ENCODE measurements at regions not wholly inside any gene's neighbourhood (a gene's known extent, or its start where the extent isn't known, plus 50 kb on each side); places are given as distances from the start of the nearest gene placed in this dataset.

DNA sequence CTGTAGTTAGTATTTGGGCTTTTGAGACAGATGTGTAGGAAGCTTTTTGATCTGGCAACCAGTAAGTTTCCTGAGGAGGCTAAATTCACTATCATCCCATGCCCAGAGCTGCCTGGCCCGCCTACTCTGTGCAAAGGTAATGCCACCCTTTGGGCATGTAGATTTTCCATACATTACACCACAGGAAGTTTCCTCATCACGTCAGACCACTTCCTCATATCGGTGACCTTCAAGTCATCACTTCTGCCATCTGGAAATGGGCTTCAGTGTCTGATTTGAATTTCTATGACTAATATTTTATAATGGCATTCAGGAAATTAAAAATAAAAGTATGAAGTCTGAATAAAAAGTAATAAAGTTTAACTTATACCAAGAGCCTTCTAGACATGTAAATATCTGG lies 825.4 kb downstream of the DCDC2C start:
- peaks cover 25% of the 10 kb centered on the region for H3K9me3 Mint-ChIP-seq
- no peak overlapping the region for H3K27ac Mint-ChIP-seq
- DNase-seq (ENCODE audit: low spot score), result no peak
- intact Hi-C loops (cut with micrococcal nuclease), result no loop called here
- H3K4me3 Mint-ChIP-seq (ENCODE audit: low read depth), result no peak overlapping the region
- no peaks in the 10 kb centered on the region for H3K36me3 Mint-ChIP-seq (ENCODE audit: low read depth)
- no peaks in the 10 kb centered on the region for H3K4me1 Mint-ChIP-seq (ENCODE audit: low read depth)
- no peaks in the 10 kb centered on the region for H3K27me3 Mint-ChIP-seq (ENCODE audit: low read depth)

DNA sequence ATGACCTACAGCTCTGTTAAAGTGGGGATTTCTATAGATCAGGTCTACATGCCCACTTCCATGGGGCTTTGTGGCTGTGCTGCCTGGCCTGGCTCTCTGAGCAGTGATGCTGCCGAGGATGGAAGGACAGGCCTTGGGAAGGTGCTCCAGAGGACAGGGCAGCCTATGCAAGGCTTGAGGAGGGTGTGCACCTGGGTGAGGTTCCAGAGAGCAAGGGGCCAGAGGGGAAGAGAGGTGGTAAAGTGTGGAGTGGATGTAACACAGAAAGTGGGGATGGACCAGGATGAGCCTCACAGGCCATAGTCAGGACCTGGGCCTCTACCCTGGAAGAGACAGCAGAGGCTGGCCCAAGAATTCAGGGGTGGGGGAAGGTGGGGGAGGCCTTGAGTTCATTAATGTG lies 826.4 kb downstream of the DCDC2C start:
- H3K4me3 Mint-ChIP-seq (ENCODE audit: low read depth), result no peak overlapping the region
- H3K27me3 Mint-ChIP-seq (ENCODE audit: low read depth), result no peaks in the 10 kb centered on the region
- peaks cover 25% of the 10 kb centered on the region for H3K9me3 Mint-ChIP-seq
- no peaks in the 10 kb centered on the region for H3K4me1 Mint-ChIP-seq (ENCODE audit: low read depth)
- DNase-seq (ENCODE audit: low spot score), result no peak
- intact Hi-C loops (cut with micrococcal nuclease), result no loop called here
- H3K36me3 Mint-ChIP-seq (ENCODE audit: low read depth), result no peaks in the 10 kb centered on the region
- H3K27ac Mint-ChIP-seq, result no peak overlapping the region

DNA sequence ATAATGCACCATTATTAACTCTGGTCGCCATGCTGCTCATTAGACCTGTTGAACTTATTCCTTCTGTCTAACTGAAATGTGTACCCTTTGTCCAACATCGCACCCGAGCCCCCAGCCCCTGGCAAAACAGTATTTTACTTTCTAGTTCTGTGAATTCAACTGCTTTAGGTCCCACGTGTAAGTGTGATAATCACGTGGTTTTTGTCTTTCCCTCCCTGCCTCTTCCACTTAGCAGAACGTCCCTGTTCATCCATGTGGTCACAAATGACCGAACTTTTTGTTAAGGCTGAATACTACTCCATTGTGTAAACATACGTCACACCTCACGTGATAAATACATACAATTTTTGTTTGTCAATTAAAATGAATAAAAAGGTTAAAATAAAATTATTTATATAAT lies 826.9 kb downstream of the DCDC2C start:
- DNase-seq (ENCODE audit: low spot score), result no peak
- H3K9me3 Mint-ChIP-seq, result peaks cover 25% of the 10 kb centered on the region
- H3K27ac Mint-ChIP-seq, result no peak overlapping the region
- no peaks in the 10 kb centered on the region for H3K36me3 Mint-ChIP-seq (ENCODE audit: low read depth)
- no peaks in the 10 kb centered on the region for H3K4me1 Mint-ChIP-seq (ENCODE audit: low read depth)
- intact Hi-C loops (cut with micrococcal nuclease), result no loop called here
- no peak overlapping the region for H3K4me3 Mint-ChIP-seq (ENCODE audit: low read depth)
- no peaks in the 10 kb centered on the region for H3K27me3 Mint-ChIP-seq (ENCODE audit: low read depth)

DNA sequence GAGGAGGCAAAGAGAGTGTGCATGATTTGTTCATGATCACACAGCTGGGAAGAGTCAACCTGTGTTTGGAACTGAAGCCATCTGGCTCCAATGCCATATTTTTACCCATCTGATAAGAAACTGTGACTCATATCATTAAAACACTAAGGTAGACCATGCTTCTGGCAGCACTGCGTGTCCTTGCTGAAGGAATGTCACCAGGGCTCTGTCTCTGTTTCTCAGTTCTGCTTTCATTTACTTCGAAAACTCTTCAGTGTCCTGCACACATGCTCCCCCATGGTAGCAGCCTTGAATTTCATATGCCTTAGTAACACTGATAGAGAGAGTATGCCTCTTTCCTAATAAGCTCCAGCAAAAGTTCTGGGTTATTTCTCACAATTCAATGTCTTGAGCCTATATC lies 830.4 kb downstream of the DCDC2C start:
- Mint-ChIP-seq H3K4me3 (ENCODE audit: low read depth) (no peak overlapping the region), H3K4me1 (ENCODE audit: low read depth) (no peaks in the 10 kb centered on the region), H3K36me3 (ENCODE audit: low read depth) (no peaks in the 10 kb centered on the region), H3K27me3 (ENCODE audit: low read depth) (no peaks in the 10 kb centered on the region), H3K9me3 (peaks cover 17% of the 10 kb centered on the region), H3K27ac (no peak overlapping the region)
- intact Hi-C loops (cut with micrococcal nuclease), result no loop called here
- no peak for DNase-seq (ENCODE audit: low spot score)

DNA sequence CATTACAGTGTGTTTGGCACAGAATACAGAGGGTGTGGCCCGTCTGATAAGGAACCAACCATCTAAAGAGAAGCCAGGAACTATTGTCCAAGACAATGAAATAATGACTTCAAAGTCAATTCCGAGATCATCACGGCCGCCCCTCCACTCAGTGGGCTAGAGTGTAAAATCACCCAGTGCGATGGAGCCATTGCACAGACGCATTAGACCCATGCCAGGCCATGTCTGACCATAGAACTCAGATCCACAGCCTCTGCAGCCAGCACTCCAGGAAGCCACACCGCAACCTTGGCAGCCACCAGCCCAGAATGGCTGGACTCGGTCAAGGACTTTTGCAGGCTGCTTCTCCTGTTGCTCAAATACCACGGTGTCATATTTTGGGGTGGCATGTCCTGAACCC lies 835.7 kb downstream of the DCDC2C start:
- no peak overlapping the region for H3K27ac Mint-ChIP-seq
- no peaks in the 10 kb centered on the region for H3K36me3 Mint-ChIP-seq (ENCODE audit: low read depth)
- intact Hi-C loops (cut with micrococcal nuclease), result no loop called here
- no peak overlapping the region for H3K4me3 Mint-ChIP-seq (ENCODE audit: low read depth)
- no peaks in the 10 kb centered on the region for H3K4me1 Mint-ChIP-seq (ENCODE audit: low read depth)
- no peak for DNase-seq (ENCODE audit: low spot score)
- H3K27me3 Mint-ChIP-seq (ENCODE audit: low read depth), result no peaks in the 10 kb centered on the region
- peaks cover 20% of the 10 kb centered on the region for H3K9me3 Mint-ChIP-seq

DNA sequence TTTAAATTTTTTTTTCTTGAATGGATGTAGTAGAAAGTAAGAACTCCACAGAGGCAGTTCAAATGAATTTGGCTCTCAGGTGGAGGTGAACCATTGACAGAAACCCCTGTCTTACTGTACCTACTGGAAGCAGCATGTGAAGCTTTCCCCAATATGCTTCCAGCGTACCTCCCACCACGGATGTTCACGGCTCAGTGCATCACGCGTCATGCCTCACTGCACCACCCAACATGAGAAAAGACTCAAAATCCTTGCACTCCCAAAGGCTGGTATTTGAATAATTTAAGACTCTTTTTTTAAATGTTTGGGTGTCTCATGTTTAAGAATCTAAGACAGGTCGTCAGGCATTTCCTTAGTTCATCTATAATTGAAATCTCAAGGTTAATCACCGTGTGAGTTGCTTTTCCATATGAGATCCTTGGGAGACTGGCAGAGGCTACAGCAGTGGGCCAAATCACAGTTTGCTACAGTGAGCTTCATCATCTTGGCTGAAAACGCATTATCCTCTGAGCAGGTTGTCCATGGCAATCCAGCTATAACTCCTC lies 846.4 kb downstream of the DCDC2C start:
- peaks cover 28% of the 10 kb centered on the region for H3K9me3 Mint-ChIP-seq
- no peaks in the 10 kb centered on the region for H3K4me1 Mint-ChIP-seq (ENCODE audit: low read depth)
- no peak overlapping the region for H3K27ac Mint-ChIP-seq
- no peaks in the 10 kb centered on the region for H3K27me3 Mint-ChIP-seq (ENCODE audit: low read depth)
- no peak for DNase-seq (ENCODE audit: low spot score)
- intact Hi-C loops (cut with micrococcal nuclease), result no loop called here
- H3K4me3 Mint-ChIP-seq (ENCODE audit: low read depth), result no peak overlapping the region
- no peaks in the 10 kb centered on the region for H3K36me3 Mint-ChIP-seq (ENCODE audit: low read depth)

DNA sequence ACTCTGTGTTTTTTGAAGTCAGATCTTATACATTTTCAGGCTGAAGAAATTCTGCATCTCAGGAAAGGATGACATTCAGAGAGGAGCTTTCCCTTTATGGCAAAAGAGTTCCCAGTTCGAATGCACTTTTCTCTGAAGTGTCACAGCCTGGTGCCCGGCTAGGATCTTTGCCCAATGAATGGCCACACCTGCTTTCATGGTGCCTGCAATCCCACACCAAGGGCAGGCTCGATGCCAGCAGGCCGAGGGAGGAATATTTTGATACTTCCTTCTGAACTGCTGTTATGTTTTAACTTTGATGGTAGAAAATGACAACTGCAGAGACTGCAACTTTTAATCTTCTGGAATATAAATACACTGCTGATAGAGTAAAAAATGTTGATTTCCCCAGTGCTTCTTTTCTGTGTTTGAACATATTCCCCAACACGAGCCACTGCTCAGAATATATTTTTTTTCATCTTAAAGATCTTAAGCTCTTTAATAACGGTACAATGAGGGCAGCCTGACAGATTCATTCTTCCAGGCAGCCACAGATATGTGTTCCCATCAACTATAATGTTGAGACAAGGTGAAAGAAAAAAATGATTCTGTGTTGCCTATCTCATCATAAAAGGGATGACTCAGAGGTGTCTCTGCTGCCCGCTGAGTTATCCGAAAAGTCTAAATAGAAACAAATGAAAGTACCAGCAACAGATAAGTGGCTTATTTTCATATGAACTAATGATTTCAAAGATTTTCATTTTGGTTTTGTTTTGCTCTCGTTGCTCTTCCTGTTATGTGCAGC lies 848.5 kb downstream of the DCDC2C start:
- H3K36me3 Mint-ChIP-seq (ENCODE audit: low read depth), result no peaks in the 10 kb centered on the region
- no peak for DNase-seq (ENCODE audit: low spot score)

DNA sequence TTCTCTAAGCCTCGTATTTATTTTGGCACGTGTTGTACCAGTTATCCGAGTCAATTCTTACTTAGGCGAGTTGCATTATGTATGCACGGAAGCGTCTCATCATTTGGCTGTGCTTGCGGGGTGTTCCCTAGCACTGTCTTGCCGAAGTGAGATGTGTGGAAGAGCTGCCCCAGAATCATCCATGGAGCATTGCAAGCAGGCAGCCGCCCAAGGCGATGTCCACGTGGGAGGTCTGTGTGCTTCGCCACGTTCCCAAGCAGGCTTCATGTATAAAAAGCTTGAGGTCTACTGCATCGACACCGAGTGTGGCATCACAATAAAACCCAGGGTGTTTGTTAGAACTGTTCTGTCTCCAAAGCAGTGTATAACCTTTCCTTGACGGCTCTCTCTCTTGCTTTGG lies 849.9 kb downstream of the DCDC2C start:
- Mint-ChIP-seq H3K4me1 (ENCODE audit: low read depth) (no peaks in the 10 kb centered on the region), H3K9me3 (peaks cover 27% of the 10 kb centered on the region)
- intact Hi-C loops (cut with micrococcal nuclease), result no loop called here

More for the DNA sequence above, 848.5 kb downstream of the DCDC2C start:
- Mint-ChIP-seq H3K9me3 (peaks cover 25% of the 10 kb centered on the region), H3K27me3 (ENCODE audit: low read depth) (no peaks in the 10 kb centered on the region), H3K27ac (no peak overlapping the region), H3K4me3 (ENCODE audit: low read depth) (no peak overlapping the region), H3K4me1 (ENCODE audit: low read depth) (no peaks in the 10 kb centered on the region)
- intact Hi-C loops (cut with micrococcal nuclease), result no loop called here

DNA sequence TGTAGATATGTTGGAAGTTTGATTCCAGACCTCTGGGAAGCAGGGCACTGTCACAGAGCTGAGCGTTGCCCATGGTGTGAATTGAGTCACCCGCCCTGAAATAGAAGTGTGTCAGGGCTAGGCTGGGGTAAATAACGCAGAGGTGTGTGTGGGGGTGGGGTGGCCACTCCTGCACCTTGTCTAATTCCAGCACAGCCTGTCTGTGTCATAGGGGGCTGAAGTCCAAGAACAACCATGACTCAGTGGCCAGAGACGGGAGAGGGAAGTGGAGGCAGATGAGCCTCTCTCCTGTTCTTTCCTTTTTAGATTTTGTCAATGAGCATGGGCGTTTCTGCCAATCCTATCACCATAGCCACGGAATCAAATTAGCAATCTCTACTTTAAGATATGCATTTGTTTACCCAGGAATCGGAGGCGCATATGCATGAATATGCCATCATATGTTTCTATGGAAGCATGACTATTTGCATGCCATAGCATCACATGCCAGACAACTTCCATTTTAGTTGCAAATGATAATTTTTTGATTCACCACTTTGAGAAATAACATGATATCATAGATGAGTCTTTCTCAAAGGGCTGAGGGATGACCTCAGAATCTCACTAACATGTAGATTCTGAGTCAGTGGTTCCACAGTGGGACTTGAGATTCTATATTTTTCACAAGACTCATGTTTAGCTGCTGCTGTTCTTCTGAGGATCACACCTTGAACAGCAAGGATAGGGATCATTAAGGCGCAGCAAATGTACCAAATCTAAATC lies 852.9 kb downstream of the DCDC2C start:
- Mint-ChIP-seq H3K36me3 (ENCODE audit: low read depth) (no peaks in the 10 kb centered on the region), H3K4me3 (ENCODE audit: low read depth) (no peak overlapping the region), H3K4me1 (ENCODE audit: low read depth) (no peaks in the 10 kb centered on the region), H3K27me3 (ENCODE audit: low read depth) (no peaks in the 10 kb centered on the region), H3K27ac (no peak overlapping the region), H3K9me3 (peaks cover 24% of the 10 kb centered on the region)
- no peak for DNase-seq (ENCODE audit: low spot score)
- intact Hi-C loops (cut with micrococcal nuclease), result no loop called here

More for the DNA sequence above, 849.9 kb downstream of the DCDC2C start:
- H3K27ac Mint-ChIP-seq, result no peak overlapping the region
- no peak for DNase-seq (ENCODE audit: low spot score)
- no peak overlapping the region for H3K4me3 Mint-ChIP-seq (ENCODE audit: low read depth)
- no peaks in the 10 kb centered on the region for H3K27me3 Mint-ChIP-seq (ENCODE audit: low read depth)
- H3K36me3 Mint-ChIP-seq (ENCODE audit: low read depth), result no peaks in the 10 kb centered on the region

DNA sequence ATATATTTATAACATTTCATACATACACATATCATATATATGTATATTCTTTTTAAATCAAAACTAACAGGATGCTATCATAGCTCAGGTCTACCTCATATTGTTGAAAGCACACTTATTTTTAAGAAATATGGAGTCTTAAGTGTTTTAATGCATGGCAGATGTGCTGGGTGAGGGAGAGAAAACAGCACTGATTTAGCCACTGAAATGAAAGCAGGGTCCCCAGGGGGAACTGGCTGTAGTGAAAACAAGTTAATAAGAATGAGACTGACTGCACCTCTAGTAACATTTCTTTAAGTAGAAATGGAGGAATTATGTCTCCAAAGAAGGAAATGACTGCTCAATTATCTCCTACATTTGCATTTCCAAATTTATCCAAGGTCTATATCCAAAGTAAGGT lies 857.8 kb downstream of the DCDC2C start:
- no peaks in the 10 kb centered on the region for H3K27me3 Mint-ChIP-seq (ENCODE audit: low read depth)
- H3K9me3 Mint-ChIP-seq, result peaks cover 26% of the 10 kb centered on the region
- H3K36me3 Mint-ChIP-seq (ENCODE audit: low read depth), result no peaks in the 10 kb centered on the region
- no peaks in the 10 kb centered on the region for H3K4me1 Mint-ChIP-seq (ENCODE audit: low read depth)
- no peak overlapping the region for H3K4me3 Mint-ChIP-seq (ENCODE audit: low read depth)
- H3K27ac Mint-ChIP-seq, result no peak overlapping the region
- intact Hi-C loops (cut with micrococcal nuclease), result no loop called here
- DNase-seq (ENCODE audit: low spot score), result no peak

DNA sequence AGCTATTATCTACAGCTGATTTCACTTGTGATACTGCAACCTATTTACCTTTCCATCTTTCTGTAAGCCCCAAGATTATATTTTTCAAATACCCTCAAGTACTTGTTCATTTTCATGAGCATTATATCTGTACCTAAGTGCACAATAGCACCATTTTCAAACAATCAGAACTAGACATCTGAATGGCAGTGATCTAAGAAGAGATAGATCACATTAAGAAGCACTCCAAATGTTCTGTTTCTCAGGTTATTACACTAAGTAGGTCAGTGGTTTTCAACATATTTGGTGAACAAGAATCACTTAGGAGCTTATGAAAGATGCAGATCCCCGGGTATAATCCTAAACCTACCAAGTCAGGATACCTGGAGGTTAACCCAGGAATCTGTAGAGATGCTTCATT lies 872.7 kb downstream of the DCDC2C start:
- Mint-ChIP-seq H3K36me3 (ENCODE audit: low read depth) (no peaks in the 10 kb centered on the region), H3K27me3 (ENCODE audit: low read depth) (no peaks in the 10 kb centered on the region), H3K9me3 (peaks cover 30% of the 10 kb centered on the region), H3K4me1 (ENCODE audit: low read depth) (no peaks in the 10 kb centered on the region), H3K27ac (no peak overlapping the region), H3K4me3 (ENCODE audit: low read depth) (no peak overlapping the region)
- intact Hi-C loops (cut with micrococcal nuclease), result no loop called here
- DNase-seq (ENCODE audit: low spot score), result no peak

DNA sequence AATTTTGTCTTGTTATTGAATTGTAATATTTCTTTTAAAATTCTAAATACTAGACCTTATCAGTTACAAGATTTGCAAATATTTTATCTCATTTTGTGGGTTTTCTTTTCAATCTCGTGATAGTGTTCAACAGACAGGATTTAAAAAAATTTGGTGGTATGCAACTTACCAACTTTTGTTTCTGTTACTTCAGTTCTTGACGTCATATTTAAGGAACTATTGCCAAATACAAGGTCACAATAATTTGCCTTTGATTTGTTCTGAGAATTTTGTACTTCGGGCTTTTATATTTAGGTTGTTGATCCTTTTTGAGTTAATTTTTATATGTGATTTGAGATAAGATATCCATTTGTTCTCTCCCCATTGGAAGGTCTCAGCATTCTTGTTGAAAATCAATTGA lies 876.6 kb downstream of the DCDC2C start:
- Mint-ChIP-seq H3K4me3 (ENCODE audit: low read depth) (no peak overlapping the region), H3K36me3 (ENCODE audit: low read depth) (no peaks in the 10 kb centered on the region), H3K4me1 (ENCODE audit: low read depth) (no peaks in the 10 kb centered on the region), H3K9me3 (peaks cover 24% of the 10 kb centered on the region), H3K27ac (no peak overlapping the region), H3K27me3 (ENCODE audit: low read depth) (no peaks in the 10 kb centered on the region)
- intact Hi-C loops (cut with micrococcal nuclease), result no loop called here
- no peak for DNase-seq (ENCODE audit: low spot score)

DNA sequence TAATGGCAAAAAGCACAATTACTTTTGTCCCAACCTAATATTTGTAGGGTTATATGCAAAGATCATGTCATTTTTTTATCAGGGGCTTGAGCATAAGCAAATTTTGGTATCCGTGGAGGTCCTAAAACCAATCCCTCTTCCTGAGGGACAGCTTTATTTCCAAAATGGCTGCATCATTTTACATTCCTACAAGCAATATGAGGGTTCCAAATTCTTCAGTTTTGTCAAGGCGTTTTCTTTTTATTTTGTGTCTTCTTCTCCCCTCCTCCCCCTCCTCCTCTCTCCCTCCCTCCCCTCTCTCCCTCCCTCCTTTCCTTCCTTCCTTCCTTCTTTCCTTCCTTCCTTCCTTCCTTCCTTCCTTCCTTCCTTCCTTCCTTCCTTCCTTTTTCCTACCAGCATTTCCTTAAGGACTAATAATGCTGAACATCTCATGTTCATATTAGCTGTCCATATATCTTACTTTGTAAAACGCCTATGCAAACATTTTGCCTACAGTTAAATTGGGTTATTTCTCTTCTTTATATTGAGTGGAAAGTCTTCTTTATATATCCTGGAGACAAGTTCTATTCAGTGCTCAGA lies 881.8 kb downstream of the DCDC2C start:
- Mint-ChIP-seq H3K4me1 (ENCODE audit: low read depth) (no peaks in the 10 kb centered on the region), H3K36me3 (ENCODE audit: low read depth) (no peaks in the 10 kb centered on the region), H3K27ac (no peak overlapping the region), H3K27me3 (ENCODE audit: low read depth) (no peaks in the 10 kb centered on the region), H3K9me3 (peaks cover 40% of the 10 kb centered on the region), H3K4me3 (ENCODE audit: low read depth) (no peak overlapping the region)
- DNase-seq (ENCODE audit: low spot score), result no peak
- intact Hi-C loops (cut with micrococcal nuclease), result no loop called here

Measured in activated T-helper 2 cell treated with anti-CD3 and anti-CD28 coated beads, Interferon-gamma antibody, Interleukin-2, Interleukin-4, amounts not matched to agents 10 μg/mL and 5 μg/mL and 100 μg/mL, durations not matched to agents 14 hours and 24 hours and 36 hours (primary cell).